Pancreas (tissue), 10 donors: ENCODE measurements at regions not wholly inside any gene's neighbourhood (a gene's known extent, or its start where the extent isn't known, plus 50 kb on each side); places are given as distances from the start of the nearest gene placed in this dataset.
"Not testable (repeated sequence)": the region's sequence is repeated elsewhere in the genome, so short reads cannot be mapped to it uniquely, and the experiment has no call there.

Experiments used
- ATAC-seq, 4 donors: fragments of 200-7000 bp; cut with Tn5 transposase; one replicate each; pipeline versions ENCODE4 v1.8.0 to v1.9.1; 2020; ENCODE audit warnings: mild to moderate bottlenecking in 4 of 4, moderate library complexity in 4 of 4
- DNase-seq, 6 donors: peaks; one replicate each; pipeline ENCODE4 v3.0.0-alpha.2; 2020
- FAIRE-seq: peaks from 2 replicates; lab custom pipeline; 2012; peaks lifted over from hg19 to GRCh38; lab: Jason Lieb, UNC
- H3K27ac ChIP-seq, 4 donors: fragments of 200-600 bp; sonication (generic); 1 replicate in 3 of 4; 2 replicates in 1 of 4; pipeline versions ENCODE4 v1.5.0 to v1.8.0; 2020
- H3K27me3 ChIP-seq, 4 donors: fragments of 200-600 bp; one replicate each; pipeline ENCODE4 v1.8.0; 2021
- H3K36me3 ChIP-seq, 3 donors: fragments of 200-600 bp; sonication (generic) in 1 of 3; one replicate each; pipeline versions ENCODE4 v1.5.0 to v1.8.0; 2020 to 2021
- H3K4me1 ChIP-seq, 3 donors: fragments of 200-600 bp; one replicate each; pipeline ENCODE4 v1.8.0; 2021
- H3K4me3 ChIP-seq, 4 donors: fragments of 200-600 bp; sonication (generic) in 2 of 4; one replicate each; pipeline versions ENCODE4 v1.5.0 to v1.8.0; 2020 to 2021
- H3K9me3 ChIP-seq, 4 donors: fragments of 200-600 bp; one replicate each; pipeline ENCODE4 v1.8.0; 2021
- CTCF ChIP-seq, 4 donors: fragments of 200-600 bp; sonication (generic) in 3 of 4; IDR thresholded peaks; one replicate each; pipeline versions ENCODE4 v1.5.0 to v1.8.0; 2021; ENCODE audit warnings: antibody characterized with exemption in 4 of 4
- WGBS, 2 donors: extraction: QIAGEN DNeasy Blood & Tissue Kit; methylation state at CpG; one replicate each; pipeline ENCODE4 v1.1.7; 2013; 5-methylcytosine and 5-hydroxymethylcytosine counted together
- intact Hi-C, 3 donors: fragments of 100-400 bp; cut with DNase I; formaldehyde crosslinking; loops; one replicate each; pipeline versions ENCODE4 v1.11.1 to v1.14.2; 2022
- donor health status: healthy with polysubstance abuse.
- donor health status: DM: no; HTN: no; CAD: no; lungs with moderate emphysema.
- donor health status: DM: no; HTN: no; CAD: no.
- donor health status: control.
- donor health status: control.
- donor health status: Bipolar disorder and iron deficiency.
- donor health status: DM: yes; HTN: yes; CAD: no.
- donor health status: DM: no; HTN: no; CAD: no.
- donor health status: DM: no; HTN: no; CAD: no.
- donor health status: DM: yes; HTN: yes; CAD: no.

GRCh38 chr9:22654833-22655232, 208.2 kb downstream of the DMRTA1 start:
- no peak for TF ChIP-seq CTCF (IDR thresholded peaks at IDR 0.05)
- Histone ChIP-seq H3K36me3 (no peaks in the 10 kb centered on the region), H3K27me3 (no peaks in the 10 kb centered on the region), H3K4me3 (no peak overlapping the region), H3K4me1 (no peaks in the 10 kb centered on the region), H3K9me3 (no peaks in the 10 kb centered on the region), H3K27ac (no peak overlapping the region)
- FAIRE-seq (no peak), ATAC-seq (no peak), DNase-seq (no peak)
- intact Hi-C loops, result no loop called here

DNA sequence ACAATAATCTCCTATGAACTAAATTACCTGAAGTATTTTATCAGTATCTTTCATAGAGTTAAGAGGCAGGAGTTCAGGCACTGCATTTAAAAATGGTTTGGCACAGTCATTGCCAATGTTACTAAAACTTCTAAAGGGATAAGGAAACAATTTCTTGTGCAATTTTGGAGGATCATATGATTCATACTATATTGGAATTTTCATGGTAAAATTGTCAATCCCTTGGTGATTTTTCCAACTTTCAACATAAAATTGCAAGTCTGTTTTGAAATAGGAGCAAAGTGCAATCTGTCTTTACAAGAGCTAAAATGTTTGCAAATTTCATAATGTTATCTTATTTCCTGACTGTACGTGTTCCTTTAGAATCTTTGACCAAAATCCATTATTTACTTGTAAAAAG, 211.1 kb downstream of the DMRTA1 start:
- 20 to 32% methylated on average over 1 of the region's 1 CpG for WGBS, 2 donors
- ATAC-seq, result no peak
- H3K4me1 ChIP-seq, result no peaks in the 10 kb centered on the region
- no peak overlapping the region for H3K4me3 ChIP-seq
- TF ChIP-seq CTCF (IDR thresholded peaks at IDR 0.05), result no peak
- no peak overlapping the region for H3K27ac ChIP-seq
- intact Hi-C loops, result no loop called here
- no peaks in the 10 kb centered on the region for H3K27me3 ChIP-seq
- H3K9me3 ChIP-seq, result no peaks in the 10 kb centered on the region
- DNase-seq, result no peak
- FAIRE-seq, result no peak
- H3K36me3 ChIP-seq, result no peaks in the 10 kb centered on the region

DNA sequence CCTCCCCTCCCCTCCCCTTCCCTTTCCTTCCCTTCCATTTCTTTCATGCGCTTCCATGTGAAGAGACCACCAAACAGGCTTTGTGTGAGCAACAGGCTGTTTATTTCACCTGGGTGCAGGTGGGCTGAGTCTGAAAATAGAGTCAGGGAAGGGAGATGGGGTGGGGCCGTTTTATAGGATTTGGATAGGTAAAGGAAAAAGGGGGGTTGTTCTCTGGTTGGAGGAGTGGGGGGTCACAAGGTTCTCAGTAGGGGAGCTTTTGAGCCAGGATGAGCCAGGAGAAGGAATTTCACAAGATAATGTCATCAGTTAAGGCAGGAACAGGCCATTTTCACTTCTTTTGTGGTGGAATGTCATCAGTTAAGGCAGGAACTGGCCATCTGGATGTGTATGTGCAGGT, 211.9 kb downstream of the DMRTA1 start:
- FAIRE-seq, DNase-seq, intact Hi-C loops, H3K4me1 ChIP-seq, H3K27me3 ChIP-seq, H3K36me3 ChIP-seq, H3K4me3 ChIP-seq, H3K9me3 ChIP-seq, H3K27ac ChIP-seq, ATAC-seq: not testable (repeated sequence)
- 32 to 44% methylated on average over 2 of the region's 2 CpGs for WGBS, 2 donors

DNA sequence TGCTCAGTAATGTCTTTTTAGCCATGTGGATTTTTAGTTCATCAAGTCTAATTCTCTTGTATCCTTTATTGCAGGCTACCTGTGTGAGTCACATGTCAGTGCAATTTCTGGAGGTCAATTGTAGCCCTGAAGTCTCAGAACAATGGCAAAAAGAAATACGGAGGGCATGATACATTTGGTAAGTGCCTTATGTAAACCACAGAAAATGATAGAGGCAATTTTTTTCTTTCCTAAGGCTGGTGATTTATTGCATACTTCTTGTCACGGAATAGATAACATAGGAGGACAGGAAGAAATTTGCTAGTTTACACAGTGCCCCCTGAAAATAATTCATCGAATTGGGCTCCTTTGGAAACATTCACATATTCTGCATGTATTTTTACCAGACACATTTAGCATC, 235.9 kb downstream of the DMRTA1 start:
- Histone ChIP-seq H3K36me3 (no peaks in the 10 kb centered on the region), H3K27me3 (no peaks in the 10 kb centered on the region), H3K27ac (no peak overlapping the region), H3K9me3 (no peaks in the 10 kb centered on the region), H3K4me3 (no peak overlapping the region), H3K4me1 (no peaks in the 10 kb centered on the region)
- 21 to 25% methylated on average over 3 of the region's 3 CpGs for WGBS, 2 donors
- intact Hi-C loops, result no loop called here
- no peak for FAIRE-seq
- TF ChIP-seq CTCF (IDR thresholded peaks at IDR 0.05), result no peak
- ATAC-seq, result no peak
- no peak for DNase-seq

GRCh38 chr9:22682961-22683699, 236.5 kb downstream of the DMRTA1 start:
- intact Hi-C loops, result no loop called here
- TF ChIP-seq CTCF (IDR thresholded peaks at IDR 0.05), result no peak
- no peaks in the 10 kb centered on the region for H3K27me3 ChIP-seq
- H3K27ac ChIP-seq, result no peak overlapping the region
- H3K9me3 ChIP-seq, result no peaks in the 10 kb centered on the region
- FAIRE-seq (no peak), ATAC-seq (peak in 2 of 4 donors; percentile 40 to 62), DNase-seq (no peak)
- H3K36me3 ChIP-seq, result no peaks in the 10 kb centered on the region
- H3K4me1 ChIP-seq, result no peaks in the 10 kb centered on the region
- H3K4me3 ChIP-seq, result no peak overlapping the region
- WGBS, 2 donors, result 23 to 26% methylated on average over 4 of the region's 4 CpGs
